ENCODE measurements at regions not wholly inside any gene's neighbourhood (a gene's known extent, or its start where the extent isn't known, plus 50 kb on each side); places are given as distances from the start of the nearest gene placed in this dataset.

DNA sequence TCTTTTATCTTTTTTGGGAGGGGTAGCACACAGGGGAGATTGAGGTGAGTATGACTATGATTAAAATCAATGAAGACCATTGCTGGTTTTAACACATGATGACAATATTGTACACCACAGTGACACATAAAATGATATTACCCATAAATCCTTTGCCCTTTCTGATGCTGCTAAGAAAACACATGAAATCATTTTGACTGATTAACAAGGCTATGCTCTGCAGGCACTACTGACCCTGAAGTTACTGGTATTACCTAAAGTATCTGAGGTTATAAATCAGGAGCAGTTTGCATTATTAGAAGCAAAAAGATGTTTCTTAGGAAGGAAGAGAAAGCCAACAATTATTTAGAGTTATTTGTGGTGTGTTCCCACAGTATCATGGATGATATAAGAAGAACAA is 701.2 kb upstream of the PTBP2 start:
- DNase-seq: no peak

DNA sequence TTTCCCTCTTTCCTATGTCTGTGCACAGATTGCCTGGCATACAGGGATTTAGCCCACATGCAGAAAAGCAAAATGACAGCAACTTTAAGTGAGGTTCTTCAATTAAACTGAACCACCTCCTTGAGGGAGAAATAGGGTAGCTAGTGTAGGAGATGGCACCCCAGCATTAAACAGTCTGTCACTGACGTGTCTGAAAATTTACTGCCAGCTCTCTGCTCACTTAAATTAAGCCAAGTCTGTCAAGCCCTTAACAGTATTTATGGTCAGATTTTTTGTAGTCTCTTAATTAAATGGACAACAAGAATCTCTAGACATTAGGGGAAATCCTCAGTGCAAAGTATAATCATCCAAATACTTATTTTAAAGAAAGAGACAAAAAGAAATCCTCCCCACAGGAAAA is 696.5 kb upstream of the PTBP2 start:
- no peak for DNase-seq

DNA sequence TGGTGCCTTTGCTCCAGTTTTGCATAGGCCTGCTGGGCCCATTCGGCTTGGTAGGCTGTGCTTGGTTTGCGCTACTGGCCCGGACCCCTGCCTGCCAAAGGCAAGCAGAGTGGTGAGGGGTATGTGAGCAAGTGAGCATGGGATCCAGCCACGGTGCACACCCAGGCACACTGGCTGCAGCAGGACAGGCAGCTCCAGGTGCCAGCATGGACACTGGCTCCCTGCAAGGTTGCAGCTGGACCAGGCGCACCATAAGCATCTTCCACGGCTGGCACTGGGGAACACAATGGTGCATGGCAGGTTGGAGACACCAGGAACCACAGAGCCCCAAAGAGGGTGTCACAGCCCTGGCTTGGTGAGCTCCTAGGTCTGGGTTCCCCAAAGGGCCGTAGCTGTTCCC is 693.5 kb upstream of the PTBP2 start:
- DNase-seq: no peak

- no peak for DNase-seq
Observed at GRCh38 chr1:96030312-96030711, 691.3 kb upstream of the PTBP2 start.

- DNase-seq: no peak
Observed at GRCh38 chr1:96034006-96034405, 687.6 kb upstream of the PTBP2 start.

GRCh38 chr1:96036763-96037162 is 684.8 kb upstream of the PTBP2 start:
- DNase-seq: no peak

GRCh38 chr1:96038636-96039035 is 682.9 kb upstream of the PTBP2 start:
- no peak for DNase-seq

GRCh38 chr1:96039910-96040309 is 681.7 kb upstream of the PTBP2 start:
- no peak for DNase-seq

DNA sequence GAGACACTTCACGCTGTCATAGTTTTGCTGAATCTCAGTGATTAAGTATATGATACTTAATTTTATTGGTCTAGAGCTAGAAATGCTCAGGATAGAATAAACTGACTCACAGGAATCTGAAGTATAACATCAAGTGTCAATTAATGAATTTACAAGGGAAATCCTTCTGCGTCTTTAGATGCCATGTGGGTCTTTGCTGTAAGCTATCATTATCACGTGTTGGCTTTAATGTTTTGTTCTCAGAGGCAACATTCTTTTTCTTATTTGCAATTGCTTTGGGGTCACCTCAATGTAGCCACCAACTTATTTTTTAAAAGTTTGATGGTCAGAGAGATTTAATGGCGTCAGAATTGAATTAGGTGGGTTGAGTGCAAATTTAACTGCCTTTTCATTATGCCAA is 680.1 kb upstream of the PTBP2 start:
- DNase-seq: no peak

GRCh38 chr1:96048572-96049212 is 672.9 kb upstream of the PTBP2 start:
- DNase-seq: no peak

DNA sequence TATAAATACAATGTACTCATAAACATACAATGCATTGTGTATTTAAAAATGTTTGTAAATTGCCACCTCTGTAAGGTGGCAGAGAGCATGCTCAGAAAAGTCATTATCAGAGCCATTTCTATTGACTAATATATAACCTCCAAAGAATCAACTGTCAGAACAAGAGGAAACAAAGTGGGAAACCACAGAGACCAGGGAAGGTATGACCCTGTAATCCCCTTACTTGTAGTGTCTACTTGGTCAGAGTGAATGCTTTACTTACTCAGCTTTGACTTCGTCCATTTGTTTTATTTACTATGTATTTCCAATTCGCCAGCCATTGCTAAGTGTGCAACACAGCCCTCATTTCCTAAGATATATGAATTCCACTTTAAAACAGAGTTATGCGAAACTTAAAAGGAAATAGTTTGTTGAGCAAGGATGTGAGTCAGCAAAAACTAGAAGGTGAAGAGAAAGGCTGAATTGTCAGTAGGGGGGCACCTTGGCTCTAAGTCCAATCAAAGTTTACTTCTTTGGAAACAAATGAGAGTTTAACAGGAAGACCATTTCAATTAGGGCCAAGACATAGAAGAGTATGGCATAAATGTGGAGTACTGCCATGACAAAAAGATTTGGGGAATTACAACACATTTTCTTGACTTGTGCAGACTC is 671.7 kb upstream of the PTBP2 start:
- no peak for DNase-seq

- DNase-seq: no peak
Observed at GRCh38 chr1:96059276-96059675, 662.3 kb upstream of the PTBP2 start.

- no peak for DNase-seq
Observed at GRCh38 chr1:96059736-96060135, 661.8 kb upstream of the PTBP2 start.

- DNase-seq: no peak
Observed at GRCh38 chr1:96060621-96061020, 661.0 kb upstream of the PTBP2 start.

DNA sequence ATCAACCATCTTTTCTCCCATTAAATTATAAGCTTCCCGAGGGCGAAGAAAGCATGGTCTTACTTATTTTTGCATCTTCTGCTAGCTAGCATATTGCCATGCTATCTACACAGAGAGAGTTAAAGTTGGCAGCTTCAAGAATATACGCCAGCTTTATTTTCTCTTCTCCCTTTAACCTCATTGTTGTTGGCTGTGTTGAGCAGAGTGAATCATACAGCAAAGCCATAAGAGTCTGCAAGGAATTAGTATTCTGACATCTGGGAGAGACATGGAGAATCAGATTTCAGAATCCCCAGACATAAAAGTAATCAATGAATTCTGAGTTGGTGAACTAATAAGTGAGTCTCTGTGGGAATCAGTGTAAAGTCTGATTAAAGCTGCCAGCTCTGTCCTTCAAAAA is 649.6 kb upstream of the PTBP2 start:
- no peak for DNase-seq

- DNase-seq: no peak
Observed at GRCh38 chr1:96073100-96073499, 648.5 kb upstream of the PTBP2 start.

GRCh38 chr1:96074422-96074821 is 647.2 kb upstream of the PTBP2 start:
- DNase-seq: no peak

DNA sequence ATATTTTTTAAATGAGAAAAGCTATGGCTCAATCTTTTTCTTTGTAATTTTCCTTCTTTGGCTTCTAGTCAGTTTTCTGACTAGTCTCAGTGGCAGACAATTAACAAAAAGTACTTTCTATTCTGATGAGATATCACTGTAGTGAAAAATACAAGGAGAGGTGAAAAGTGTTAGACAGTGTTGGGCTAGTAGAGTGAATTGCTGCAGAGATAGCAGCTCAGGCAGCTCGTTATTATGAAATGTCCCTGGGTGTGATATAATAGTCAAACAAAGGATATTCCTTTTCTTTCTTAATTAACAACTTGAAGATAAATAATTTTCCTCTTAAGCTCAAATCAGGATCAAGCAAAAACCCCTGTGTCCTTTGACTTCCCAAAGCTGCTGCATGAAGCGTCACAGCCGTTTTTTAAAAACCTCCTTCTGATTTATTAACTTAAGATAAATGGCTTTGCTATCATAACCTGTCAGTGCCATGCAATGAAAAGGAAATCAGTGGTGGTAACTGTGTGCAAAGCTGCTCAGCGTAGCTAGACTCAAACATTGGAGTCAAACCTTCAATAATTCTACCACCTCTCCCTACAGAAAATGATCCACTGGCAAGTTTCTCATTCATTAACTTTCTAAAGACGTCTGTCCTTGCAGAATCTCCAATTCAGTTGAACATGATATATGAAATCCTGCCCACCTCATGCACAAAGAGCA is 646.6 kb upstream of the PTBP2 start:
- no peak for DNase-seq

DNA sequence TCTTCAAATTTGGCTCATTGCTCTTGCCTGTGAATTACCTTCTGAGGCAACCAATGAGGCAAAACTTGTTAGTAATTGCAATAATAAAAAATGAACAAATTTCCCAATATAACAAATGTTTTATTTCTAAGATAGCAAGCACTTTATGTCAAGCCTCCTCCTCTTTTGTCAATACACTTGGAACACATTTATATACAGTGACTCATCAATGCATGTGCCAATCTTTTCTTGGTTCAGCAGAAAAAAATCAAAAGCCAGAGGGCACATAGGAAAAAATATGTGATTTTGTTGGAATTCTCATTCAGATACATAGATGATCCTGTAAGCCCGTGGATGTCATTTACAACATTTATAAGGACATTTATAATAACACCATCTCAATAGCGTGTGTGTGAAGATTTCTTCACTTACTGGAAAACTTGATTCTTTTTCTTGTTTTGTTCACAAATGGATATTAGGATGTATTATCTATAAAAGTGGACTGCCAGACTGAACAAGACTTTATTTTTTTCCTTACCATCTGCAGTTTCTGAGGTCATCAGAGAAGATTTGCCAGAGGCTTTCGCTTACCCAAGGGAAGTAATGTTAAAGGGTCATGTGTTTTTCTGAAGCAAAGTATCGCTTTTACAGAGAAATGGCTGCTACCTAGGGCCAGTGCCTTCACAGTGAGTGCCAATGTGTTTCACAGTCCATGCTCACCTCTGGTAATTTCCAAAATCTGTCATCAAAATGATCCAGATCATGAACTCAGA is 645.7 kb upstream of the PTBP2 start:
- DNase-seq: no peak

DNA sequence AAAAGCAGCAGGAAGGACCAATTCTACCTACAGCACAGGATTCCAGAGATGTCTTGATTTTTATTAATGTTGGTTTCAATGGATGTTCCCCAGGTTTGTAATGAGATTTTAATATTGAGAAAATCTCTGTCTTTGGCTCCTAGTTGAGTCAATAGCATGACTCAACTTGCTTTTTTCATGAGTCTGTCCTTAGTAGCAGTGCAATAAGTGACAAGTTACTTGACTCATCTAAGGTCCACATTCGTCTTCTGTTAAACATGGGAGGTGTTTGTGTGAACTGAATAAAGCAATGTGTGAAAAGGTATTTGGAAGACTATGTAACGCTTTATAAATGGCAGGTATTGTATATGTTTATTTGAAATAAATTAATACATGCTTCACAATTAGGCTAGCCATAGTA is 645.0 kb upstream of the PTBP2 start:
- DNase-seq: no peak

DNA sequence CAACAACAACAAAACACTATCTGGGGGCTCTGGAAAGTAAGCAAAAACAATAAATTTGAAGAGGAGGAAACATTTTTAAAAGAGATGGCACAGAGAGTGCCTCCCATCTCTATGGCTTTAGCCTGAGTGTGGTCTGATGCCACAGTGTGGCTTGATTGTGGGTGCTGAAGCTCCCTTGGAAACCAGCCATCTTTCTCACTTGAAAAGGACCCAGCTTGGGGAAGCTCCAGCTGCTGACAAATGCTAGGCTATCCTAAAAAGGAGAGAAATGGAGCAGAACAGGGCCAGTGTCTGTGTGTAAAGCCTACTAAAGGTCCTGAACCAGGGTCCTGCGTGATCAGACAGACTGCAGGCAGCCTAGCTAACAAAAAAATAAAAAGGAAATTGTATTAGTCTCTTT is 642.0 kb upstream of the PTBP2 start:
- no peak for DNase-seq

DNA sequence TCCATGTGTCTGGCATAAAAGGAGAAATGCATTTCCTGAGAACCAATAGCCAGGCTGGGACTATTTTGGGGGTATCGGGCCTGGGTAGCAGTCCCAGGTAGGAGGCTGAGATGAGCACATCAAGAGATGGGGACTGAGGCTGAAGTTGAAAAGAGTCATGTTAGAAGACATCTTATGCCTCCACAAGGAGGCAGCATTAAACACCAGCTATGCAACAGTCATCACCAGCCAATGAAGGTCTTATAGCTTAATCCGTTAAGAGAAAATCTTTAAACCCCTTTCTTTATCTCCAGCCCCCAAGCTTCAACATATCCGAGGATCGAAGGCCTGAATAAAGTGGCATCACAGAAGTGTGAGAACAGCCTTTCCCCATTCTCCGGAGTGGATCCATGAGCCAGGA is 640.7 kb upstream of the PTBP2 start:
- DNase-seq: no peak

GRCh38 chr1:96087719-96088118 is 633.9 kb upstream of the PTBP2 start:
- no peak for DNase-seq

DNA sequence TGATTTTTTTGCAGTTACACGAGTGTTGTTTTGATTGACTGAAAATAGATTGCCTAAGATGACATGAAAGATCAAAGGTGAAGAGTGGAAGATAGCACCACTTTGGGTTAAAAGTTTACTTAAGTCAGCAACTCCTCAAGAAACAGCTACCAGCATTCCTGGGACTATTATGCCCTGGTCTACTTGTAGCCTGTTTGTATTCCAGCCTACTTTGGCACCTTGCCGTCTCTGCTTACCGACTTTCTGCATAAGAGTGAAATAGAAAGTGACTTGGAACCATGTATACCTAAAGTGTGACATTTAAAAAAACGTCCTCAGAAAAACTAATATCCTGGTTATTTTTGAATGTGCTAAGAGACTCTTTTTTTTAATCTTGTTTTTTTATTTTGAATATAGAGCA is 631.5 kb upstream of the PTBP2 start:
- no peak for DNase-seq

All from T-helper 1 cell (primary cell).